ENCODE measurements at regions not wholly inside any gene's neighbourhood (a gene's known extent, or its start where the extent isn't known, plus 50 kb on each side); places are given as distances from the start of the nearest gene placed in this dataset.

DNA sequence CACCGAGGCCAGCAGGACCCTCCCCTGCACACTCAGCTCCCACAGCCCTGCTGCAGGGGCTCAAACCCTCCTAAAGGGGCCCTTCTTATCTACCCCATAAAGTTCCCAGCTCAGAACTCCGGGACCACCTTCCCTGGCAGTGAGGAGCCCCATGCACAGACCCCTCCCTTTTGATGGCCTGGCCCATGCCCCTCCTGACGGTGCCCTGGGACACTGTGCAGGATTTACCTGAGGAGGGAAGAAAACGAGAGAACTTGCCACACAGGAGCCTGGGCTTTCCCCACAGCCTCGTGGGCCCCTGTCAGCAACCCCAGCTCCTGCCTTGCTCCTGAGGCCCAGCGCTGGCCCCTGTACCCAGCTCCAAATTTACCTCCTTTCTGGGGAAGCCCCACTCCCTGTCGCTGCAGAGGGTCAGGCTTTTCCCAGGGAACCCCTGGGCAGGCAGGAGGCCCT, 206.3 kb upstream of the SALL3 start:
- Histone ChIP-seq H3K27me3 (no peaks in the 10 kb centered on the region), H3K4me3 (no peak overlapping the region), H3K9me3 (no peaks in the 10 kb centered on the region), H3K36me3 (no peaks in the 10 kb centered on the region)
- no peak for DNase-seq

DNA sequence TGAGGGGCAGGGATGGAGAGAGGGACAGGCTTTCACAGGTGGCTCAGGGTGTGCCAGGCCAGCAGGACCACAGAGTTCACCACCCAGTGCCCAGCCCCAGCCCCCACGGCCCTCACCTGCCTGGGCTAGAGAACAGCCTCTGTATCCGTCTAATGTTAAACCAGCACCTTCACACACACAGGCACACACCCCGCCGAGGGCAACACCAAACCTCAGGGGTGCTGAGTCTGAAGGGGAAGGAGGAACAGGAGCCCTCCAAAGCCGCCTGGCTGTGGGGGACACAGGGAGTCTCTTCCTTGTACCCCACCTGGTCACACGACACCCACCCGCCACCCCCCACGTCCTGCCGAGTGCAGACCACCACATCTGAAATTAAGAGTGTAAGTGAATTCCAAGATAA, 205.8 kb upstream of the SALL3 start:
- H3K4me3 ChIP-seq, result no peak overlapping the region
- H3K27me3 ChIP-seq, result no peaks in the 10 kb centered on the region
- DNase-seq, result no peak
- H3K9me3 ChIP-seq, result no peaks in the 10 kb centered on the region
- H3K36me3 ChIP-seq, result no peaks in the 10 kb centered on the region

DNA sequence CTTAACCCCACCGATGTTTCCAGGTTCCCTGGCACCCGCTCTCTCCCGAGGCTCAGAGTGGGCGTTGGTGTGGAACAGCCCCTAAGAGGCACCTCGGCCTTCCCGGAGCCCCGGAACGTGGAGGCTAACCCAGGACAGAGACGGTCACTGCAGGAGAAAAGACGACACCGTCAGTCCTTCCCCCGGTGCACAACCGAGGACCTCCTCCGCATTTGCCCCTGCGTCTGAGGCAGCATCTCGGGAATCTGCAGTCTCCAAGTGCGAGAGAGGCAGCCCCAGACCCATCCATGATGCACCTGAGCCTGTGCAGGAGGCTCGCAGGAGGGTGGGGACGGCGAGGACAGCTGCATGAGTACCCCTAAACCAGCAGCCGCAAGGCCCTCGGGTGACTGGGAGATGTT, 204.9 kb upstream of the SALL3 start:
- no peak for DNase-seq
- no peaks in the 10 kb centered on the region for H3K36me3 ChIP-seq

DNA sequence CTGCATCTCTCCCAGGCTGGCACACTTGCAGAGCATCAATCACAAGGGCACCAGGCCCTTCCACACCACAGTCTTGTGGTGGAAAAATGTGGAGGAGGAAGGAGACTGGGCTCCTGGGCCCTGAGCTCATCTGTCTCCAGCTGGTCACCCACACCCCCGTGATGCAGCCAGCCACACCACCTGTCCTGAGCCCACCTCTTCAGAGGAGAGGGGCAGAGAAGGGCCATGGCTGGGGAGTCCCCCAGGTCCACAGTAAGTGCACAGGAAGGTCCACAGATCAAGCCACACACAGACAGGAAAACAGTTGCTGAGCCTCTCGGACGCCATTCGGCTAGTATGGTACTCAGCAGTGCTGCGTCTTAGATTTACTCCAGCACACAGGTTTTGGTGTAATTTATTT, 203.5 kb upstream of the SALL3 start:
- no peaks in the 10 kb centered on the region for H3K27me3 ChIP-seq
- DNase-seq, result no peak
- no peak overlapping the region for H3K4me3 ChIP-seq
- no peaks in the 10 kb centered on the region for H3K36me3 ChIP-seq
- no peaks in the 10 kb centered on the region for H3K9me3 ChIP-seq

More for the DNA sequence above, 204.9 kb upstream of the SALL3 start:
- Histone ChIP-seq H3K9me3 (no peaks in the 10 kb centered on the region), H3K27me3 (no peaks in the 10 kb centered on the region), H3K4me3 (no peak overlapping the region)

DNA sequence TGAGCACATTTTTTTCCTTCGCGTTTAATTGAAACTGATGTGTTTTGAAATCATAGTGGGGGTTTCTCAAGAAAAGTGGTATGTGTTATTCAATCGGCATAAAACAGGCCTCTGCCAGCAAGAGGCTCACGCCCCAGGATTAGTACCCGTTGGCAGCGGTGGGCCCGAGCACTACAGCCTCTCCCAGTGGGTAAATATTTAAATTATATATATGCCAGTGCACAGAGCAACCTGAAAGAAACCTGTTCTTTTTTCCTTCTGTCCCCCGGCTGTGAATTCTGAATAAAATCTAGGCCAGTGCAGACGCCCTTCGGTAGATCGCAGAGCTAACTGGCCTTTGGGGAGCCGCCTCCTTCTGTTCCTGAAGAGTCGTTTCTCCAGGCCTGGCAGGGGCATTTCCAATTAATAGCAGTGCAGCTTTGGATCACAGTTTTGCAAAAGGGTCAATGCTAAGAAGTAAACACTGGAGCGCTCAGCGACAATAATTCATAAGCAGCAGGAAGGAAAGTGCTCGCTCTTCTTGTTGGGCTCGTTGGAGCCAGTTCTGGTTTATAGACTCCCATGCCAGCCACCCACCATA, 202.8 kb upstream of the SALL3 start:
- no peaks in the 10 kb centered on the region for H3K27me3 ChIP-seq
- H3K9me3 ChIP-seq, result no peaks in the 10 kb centered on the region
- no peaks in the 10 kb centered on the region for H3K36me3 ChIP-seq
- no peak for DNase-seq
- no peak overlapping the region for H3K4me3 ChIP-seq

DNA sequence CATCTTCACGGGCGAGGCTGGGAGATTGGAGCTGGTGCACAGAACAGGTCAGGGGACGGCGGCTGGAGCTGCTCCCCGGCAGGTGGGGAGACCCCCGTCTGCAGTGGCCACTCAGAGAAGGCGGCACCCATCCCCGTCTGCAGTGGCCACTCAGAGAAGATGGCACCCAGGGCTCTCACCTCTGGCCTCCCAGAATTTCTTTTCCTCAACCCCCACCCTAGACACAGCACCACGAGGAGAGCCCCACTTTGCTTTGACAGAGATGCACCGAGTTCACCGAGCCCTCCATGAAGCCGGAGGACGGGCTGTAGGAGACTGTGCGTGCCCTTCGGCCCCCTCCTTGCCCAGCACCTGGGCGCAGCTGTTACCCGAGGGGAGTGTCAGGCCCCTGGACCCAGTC, 201.6 kb upstream of the SALL3 start:
- Histone ChIP-seq H3K27me3 (no peaks in the 10 kb centered on the region), H3K36me3 (no peaks in the 10 kb centered on the region), H3K9me3 (no peaks in the 10 kb centered on the region), H3K4me3 (no peak overlapping the region)
- DNase-seq, result no peak

DNA sequence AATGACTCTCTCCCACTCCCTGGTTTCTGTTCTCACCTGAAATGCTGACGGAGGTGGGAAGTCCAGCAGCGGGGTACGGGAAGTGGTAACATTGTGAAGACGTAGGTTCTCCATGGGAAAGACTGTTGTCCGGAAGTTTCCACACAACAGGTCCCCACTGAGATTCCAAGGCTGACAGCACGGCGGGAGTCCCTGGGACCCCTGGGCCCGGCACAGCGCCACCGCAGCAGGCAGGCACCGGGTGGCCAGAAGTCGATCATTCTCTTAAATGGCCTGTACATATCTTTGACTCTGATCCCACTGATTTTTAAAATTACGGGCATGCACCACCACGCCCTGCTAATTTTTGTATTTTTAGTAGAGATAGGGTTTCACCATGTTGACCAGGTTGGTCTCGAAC, 201.0 kb upstream of the SALL3 start:
- Histone ChIP-seq H3K36me3 (no peaks in the 10 kb centered on the region), H3K9me3 (no peaks in the 10 kb centered on the region), H3K4me3 (no peak overlapping the region), H3K27me3 (no peaks in the 10 kb centered on the region)
- DNase-seq, result no peak

DNA sequence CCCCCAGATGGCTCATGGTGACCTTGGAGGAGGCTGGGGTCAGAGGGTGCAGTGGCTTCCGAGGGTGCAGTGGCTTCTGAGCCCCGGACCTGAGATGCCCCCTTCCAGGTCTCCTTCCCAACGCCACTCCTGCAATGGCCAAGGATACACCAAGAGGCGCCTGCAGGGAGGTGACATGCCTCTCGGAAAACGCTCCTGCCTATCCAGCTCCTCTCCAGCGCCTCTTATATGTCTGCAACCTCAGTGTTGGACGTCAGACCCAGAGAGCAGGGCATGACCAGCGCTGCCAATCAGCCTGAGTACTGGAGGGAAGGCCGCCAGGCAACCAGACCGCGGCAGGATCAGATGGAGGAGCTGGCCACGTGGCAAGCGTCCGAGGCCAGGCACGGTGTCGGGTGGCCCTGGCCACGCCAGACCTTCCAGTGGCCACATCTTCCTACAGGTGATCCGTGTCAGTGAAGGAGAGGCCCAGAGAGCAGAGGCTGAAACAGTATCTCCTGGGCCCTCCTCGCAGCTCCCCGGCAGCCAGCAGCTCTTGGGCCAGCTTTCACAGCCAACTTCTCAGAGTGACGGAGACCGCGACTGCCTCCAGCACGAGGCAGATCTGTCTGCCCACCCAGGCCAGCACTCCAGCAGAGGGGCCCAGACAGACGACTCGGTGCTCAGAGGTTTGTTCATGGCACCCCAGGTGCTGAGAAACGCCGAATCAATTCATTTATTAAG, 199.5 kb upstream of the SALL3 start:
- no peaks in the 10 kb centered on the region for H3K36me3 ChIP-seq
- DNase-seq, result no peak
- H3K4me3 ChIP-seq, result no peak overlapping the region
- H3K9me3 ChIP-seq, result no peaks in the 10 kb centered on the region
- no peaks in the 10 kb centered on the region for H3K27me3 ChIP-seq

DNA sequence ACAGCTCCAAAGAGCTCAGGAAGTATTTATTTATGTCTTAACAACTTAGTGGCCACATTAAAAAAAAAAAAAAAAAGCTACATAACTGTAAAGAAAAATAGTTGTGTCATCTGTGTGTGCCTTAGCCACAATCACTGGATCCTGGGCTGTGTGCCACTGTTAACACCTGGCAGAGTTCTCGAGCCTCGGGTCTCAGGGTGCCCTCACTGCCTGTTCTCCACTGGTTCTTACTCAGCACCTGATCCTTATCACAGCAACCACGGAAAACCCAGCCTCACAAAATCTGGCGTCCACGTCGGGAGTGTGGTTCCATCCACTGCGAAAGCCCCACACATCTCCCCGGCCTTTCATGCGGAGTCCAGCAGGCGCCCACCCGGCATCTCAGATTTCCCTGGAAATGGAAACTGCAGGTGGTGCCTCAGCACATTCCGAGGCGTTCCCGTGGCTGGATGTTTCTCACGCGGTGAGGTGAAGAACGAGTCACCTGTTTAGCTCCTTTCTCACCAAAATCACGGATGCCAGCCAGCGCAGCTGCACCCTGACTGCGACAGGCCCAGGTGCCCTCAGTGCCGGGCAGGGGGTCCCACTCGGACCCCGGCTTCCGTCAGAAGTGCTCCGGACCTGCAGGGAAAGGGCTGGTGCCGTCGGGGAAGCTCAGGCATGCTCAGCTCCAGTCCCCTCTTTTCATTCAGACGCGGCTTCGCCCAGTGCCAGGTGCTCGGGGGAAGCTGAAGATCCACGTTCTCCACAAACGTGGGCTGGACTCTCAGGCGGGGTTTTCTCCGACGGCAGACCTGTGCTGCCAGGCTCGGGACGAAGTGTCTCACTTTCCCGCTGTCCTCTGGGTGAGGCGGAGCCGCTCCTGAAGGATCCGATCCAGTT, 198.7 kb upstream of the SALL3 start:
- H3K27me3 ChIP-seq, result no peaks in the 10 kb centered on the region
- DNase-seq, result no peak
- H3K9me3 ChIP-seq, result no peaks in the 10 kb centered on the region
- no peaks in the 10 kb centered on the region for H3K36me3 ChIP-seq
- no peak overlapping the region for H3K4me3 ChIP-seq

DNA sequence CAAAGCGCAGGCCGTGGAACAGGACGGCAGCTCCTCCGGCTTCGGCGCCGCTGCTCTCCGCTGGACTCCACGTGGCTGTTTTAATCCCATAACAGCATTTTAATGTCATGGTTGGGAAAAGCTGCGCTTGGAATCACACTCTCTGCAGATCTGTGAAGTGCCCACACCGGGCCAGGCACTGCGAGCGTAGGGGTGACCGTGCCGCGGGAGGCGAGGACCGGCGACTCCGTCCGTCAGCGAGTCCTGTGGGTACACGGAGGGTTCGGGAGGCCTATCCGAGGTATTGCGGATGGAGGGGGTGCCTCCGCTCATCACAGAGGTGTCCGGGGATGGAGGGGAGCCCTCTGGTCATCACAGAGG, 198.0 kb upstream of the SALL3 start:
- Histone ChIP-seq H3K27me3 (no peaks in the 10 kb centered on the region), H3K4me3 (no peak overlapping the region), H3K36me3 (no peaks in the 10 kb centered on the region), H3K9me3 (no peaks in the 10 kb centered on the region)
- no peak for DNase-seq

DNA sequence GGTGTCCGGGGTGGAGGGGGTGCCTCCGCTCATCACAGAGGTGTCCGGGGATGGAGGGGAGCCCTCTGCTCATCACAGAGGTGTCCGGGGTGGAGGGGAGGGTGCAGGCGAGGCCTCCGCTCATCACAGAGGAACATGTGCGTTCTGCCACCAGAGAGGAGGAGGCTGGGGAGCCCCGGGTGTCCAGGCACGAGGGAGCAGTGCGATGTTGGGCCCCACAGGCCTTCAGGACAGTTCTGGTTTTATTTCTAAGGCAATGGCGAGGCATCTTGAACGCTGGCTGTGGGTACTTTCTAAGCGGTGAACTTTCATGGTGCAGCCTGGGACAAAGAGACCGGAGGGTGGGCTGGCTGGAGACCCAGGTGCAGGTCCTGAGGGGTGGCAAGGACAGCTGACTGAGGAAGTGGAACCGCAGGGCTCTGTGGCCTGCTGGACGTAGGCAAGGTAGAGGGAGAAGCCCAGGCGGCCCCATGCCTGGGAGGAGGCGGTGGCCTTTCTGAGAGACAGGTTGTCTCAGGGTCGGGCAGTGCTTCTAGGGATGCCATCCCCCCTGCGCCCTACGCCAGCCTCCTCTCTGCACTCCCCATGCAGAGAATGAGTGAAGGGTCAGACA, 196.6 kb upstream of the SALL3 start:
- Histone ChIP-seq H3K27me3 (no peaks in the 10 kb centered on the region), H3K9me3 (no peaks in the 10 kb centered on the region), H3K36me3 (no peaks in the 10 kb centered on the region), H3K4me3 (no peak overlapping the region)
- no peak for DNase-seq

DNA sequence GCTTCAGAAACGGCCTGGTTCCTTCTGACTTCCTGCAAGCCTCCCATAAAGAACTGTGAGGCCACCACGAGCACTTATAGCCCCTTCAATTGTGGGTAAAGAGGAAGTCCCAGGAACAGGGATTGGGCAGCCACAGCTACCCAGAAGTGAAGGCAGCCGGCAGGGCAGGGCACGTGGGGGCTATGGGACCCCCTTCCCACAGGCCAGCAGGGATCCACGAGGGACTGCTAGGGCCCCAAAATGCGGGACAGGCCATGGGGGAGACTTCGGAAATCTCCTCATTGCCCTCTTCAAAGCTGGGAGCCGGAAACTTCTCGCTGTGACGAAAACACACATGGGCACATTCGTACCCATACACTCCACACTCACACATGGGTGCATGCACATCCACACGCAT, 196.1 kb upstream of the SALL3 start:
- no peaks in the 10 kb centered on the region for H3K9me3 ChIP-seq

DNA sequence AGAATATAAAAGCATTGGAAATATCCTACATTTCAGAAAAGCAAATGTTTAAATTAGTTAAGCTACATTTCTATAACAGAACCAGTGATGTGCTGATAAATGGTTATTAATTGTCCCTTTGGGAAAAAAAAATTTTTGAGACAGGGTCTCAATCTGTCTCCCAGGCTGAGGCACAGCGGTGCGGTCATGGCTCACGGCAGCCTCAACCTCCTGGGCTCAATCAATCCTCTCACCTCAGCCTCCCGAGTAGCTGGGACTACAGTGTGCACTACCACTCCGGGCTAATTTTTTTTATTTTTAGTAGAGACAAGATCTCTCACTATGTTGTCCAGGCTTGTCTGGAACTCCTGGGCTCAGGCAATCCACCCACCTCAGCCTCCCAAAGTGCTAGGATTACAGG, 194.8 kb upstream of the SALL3 start:
- H3K27me3 ChIP-seq, result peaks cover 5% of the 10 kb centered on the region
- DNase-seq, result no peak
- no peaks in the 10 kb centered on the region for H3K9me3 ChIP-seq
- no peak overlapping the region for H3K4me3 ChIP-seq
- H3K36me3 ChIP-seq, result no peaks in the 10 kb centered on the region

More for the DNA sequence above, 196.1 kb upstream of the SALL3 start:
- H3K36me3 ChIP-seq, result no peaks in the 10 kb centered on the region
- no peak overlapping the region for H3K4me3 ChIP-seq
- DNase-seq, result no peak
- H3K27me3 ChIP-seq, result no peaks in the 10 kb centered on the region

DNA sequence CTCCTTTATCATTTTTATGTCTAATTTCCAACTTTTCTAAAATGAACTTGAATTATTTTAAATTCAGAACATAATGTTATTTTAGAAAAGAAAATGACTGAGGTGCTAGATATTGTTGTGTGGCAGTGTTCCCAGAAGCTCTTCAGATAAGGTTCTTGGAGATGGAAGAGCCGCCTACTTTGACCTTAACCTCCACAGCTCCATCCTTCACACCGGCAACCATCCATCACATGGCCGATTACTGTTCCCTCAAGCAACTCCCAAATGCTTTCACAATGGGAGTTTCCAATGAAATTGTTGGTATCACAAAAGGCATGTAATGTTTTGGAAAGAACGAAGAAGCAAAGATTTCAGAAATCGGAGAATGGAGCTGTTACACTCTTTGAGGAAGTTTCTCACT, 193.9 kb upstream of the SALL3 start:
- Histone ChIP-seq H3K9me3 (no peaks in the 10 kb centered on the region), H3K27me3 (peaks cover 5% of the 10 kb centered on the region), H3K4me3 (no peak overlapping the region), H3K36me3 (no peaks in the 10 kb centered on the region)
- no peak for DNase-seq

DNA sequence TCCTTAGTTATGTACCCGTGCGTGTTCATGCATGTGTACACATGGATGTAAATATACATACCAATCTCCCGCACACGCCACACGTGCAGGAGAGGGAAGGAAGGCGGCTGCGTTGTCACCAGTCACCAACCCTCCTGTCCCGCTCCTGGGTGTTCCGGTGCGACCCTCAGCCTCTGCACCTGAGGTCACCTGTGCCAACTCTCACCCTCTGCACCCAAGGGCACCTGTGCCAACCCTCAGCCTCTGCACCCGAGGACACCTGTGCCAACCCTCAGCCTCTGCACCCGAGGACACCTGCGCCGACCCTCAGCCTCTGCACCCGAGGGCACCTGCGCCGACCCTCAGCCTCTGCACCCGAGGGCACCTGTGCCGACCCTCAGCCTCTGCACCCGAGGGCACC, 192.8 kb upstream of the SALL3 start:
- H3K36me3 ChIP-seq, result no peaks in the 10 kb centered on the region
- no peak overlapping the region for H3K4me3 ChIP-seq
- peaks cover 5% of the 10 kb centered on the region for H3K27me3 ChIP-seq
- no peak for DNase-seq
- no peaks in the 10 kb centered on the region for H3K9me3 ChIP-seq

DNA sequence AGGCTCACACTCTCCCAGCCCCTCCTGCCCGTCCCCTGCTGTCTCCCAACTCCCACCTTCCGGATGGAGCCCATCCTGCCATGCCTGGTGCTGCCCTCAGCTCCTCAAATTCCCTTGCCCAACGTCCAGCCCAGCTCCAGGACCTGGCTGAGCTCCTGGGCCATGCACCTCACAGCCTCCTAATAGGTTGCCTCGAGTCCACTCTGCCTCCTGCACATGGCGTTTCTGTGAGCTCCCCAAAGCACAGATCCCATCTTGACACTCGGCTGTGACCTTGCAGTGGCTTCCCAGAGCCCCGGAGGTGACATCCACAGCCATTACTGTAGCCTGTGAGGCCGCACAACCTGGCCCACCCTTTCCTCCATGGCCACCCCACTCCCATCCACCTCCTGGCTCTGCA, 191.9 kb upstream of the SALL3 start:
- no peaks in the 10 kb centered on the region for H3K9me3 ChIP-seq
- no peaks in the 10 kb centered on the region for H3K36me3 ChIP-seq
- peaks cover 5% of the 10 kb centered on the region for H3K27me3 ChIP-seq
- no peak for DNase-seq
- no peak overlapping the region for H3K4me3 ChIP-seq

DNA sequence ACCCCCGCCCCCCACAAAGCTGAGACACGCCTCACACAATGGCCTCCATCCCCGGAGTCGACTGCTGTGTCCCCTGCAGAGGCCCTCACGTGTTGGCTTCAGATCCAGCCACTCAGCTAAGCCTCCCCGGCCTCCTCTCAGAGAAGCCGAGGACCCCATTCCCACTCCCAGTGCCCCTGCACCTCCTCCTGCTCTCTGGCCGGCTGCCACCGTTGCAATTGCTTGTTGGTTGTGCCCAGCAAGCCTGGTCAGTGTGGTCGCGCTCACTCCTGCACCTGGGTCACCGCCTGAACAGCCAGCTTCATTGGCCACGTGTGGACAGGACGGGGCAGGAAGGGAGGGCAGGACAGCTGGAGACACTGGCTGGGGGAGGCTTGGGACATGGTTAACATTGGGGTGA, 191.5 kb upstream of the SALL3 start:
- no peaks in the 10 kb centered on the region for H3K36me3 ChIP-seq
- H3K4me3 ChIP-seq, result no peak overlapping the region
- peaks cover 5% of the 10 kb centered on the region for H3K27me3 ChIP-seq
- no peaks in the 10 kb centered on the region for H3K9me3 ChIP-seq
- no peak for DNase-seq
